Stimulated activated CD8-positive, alpha-beta memory T cell treated with anti-CD3 and anti-CD28 coated beads, Interleukin-7, amount 100 ng/mL, for 48 hours (primary cell): ENCODE measurements at regions not wholly inside any gene's neighbourhood (a gene's known extent, or its start where the extent isn't known, plus 50 kb on each side); places are given as distances from the start of the nearest gene placed in this dataset.
"Not testable (repeated sequence)": the region's sequence is repeated elsewhere in the genome, so short reads cannot be mapped to it uniquely, and the experiment has no call there.

Experiments used
- DNase-seq, 2 donors: peaks; one replicate each; pipeline ENCODE4 v3.0.0-alpha.2; 2020; ENCODE audit warnings: low read depth in 1 of 2; ENCODE audit errors: extremely low read depth in 1 of 2

DNA sequence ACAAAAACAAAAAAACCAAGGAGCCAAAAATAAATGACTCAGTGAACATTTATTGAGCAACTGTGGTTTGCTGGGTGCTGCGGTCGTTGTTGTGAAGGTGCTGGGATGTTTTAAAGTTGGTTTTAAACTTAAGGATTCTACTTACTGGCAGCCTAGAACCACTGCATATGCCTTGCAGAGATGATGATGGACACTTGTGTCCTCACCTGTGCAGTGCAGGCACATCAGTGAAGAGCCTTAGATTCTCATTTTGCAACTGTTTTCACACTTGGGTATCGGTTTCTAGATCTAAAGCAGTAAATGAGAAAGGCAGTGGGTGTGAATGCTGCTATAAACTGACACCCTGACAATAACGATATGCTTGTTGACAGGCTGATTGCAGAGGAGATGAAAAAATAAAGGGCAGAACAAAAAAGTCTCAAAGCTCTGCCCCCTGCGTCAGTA lies 68.8 kb downstream of the UTRN start:
- DNase-seq: no peak

- DNase-seq: no peak
These were observed 74.6 kb downstream of the UTRN start for GRCh38 chr6:144359783-144360182.

DNA sequence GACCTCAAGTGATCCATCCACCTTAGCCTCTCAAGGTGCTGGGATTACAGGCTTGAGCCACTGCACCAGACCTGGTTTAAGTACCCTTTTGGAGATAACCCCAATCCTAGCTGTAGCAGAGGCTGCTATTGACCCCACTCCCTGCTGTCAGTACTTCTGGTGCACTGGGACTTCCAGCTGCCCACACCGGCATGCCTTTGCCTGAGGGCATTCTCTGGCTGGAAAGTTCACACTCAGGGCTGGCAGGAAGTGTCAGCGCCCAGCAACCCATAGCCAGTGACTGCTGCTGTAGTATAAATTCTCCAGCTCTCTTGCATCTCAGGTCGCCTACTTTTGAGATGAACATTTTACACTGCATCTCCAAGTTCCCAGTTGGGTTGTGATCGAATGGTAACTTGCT lies 75.3 kb downstream of the UTRN start:
- DNase-seq: no peak

DNA sequence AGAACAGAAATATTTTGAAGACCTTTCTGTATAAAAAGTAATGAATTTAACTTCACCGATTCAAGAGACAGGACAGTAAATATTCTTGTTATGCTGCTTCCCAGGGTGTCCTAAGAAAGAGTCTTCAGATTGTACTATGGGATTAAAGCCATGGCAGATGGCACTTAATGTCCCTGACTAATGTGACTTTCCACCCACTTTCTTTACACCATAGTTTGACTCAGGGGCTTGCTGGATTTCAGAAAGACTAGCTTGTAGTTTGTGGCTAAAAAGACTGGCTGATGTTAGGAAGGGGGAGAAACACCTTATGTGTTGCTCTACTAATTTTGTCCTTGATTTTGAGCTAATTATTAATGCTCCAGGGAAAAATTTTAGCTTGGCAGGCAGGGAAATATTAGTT lies 75.9 kb downstream of the UTRN start:
- DNase-seq: no peak

- no peak for DNase-seq
These were observed 77.2 kb downstream of the UTRN start for GRCh38 chr6:144362042-144363018.

DNA sequence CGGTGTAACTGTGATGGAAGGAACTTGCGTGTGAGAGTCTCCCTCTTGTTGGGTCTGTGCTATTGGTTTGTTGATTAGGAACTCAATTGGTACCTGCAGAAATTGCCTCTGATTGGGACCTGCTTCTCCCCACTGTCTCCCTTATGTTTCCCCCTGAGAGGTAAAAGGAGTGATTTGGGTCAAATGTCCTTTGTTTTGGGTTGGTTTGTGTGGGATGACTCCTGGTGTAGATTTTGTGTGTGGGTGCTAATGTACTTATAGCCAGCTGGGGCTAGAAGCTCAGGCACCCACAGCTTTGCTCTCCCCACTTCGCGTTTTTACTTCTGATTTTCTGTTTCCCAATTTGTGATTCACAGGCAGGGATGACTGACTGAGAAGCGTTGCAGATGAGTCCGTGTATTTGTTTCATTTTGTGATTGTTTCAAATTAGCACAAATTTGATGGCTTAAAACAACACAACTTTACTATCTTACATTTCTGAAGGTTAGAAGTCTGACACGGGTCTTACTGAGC lies 79.1 kb downstream of the UTRN start:
- no peak for DNase-seq

- DNase-seq: no peak
These were observed 79.6 kb downstream of the UTRN start for GRCh38 chr6:144364782-144365181.

DNA sequence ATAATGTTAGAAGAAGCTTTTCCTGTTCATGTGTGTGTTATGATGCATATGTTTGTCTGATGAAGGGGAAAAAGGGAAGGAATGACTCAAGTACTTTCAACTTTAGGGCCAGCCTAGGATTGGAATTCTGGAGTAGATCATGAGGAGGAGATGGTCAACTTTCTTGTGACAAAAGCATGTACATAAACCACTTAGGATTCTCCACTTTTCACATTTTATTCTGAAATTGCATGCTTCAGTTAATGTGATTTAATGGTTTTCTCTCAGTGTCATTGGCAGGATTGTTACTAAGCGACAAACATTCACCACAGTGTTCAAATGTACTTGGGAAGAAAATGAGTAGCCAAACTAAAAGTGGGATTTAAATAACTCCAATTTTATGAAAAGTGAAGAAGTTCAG lies 80.1 kb downstream of the UTRN start:
- DNase-seq: no peak

GRCh38 chr6:144369696-144370095 lies 84.6 kb downstream of the UTRN start:
- DNase-seq: not testable (repeated sequence)

- DNase-seq: no peak
These were observed 87.0 kb downstream of the UTRN start for GRCh38 chr6:144372116-144372515.

DNA sequence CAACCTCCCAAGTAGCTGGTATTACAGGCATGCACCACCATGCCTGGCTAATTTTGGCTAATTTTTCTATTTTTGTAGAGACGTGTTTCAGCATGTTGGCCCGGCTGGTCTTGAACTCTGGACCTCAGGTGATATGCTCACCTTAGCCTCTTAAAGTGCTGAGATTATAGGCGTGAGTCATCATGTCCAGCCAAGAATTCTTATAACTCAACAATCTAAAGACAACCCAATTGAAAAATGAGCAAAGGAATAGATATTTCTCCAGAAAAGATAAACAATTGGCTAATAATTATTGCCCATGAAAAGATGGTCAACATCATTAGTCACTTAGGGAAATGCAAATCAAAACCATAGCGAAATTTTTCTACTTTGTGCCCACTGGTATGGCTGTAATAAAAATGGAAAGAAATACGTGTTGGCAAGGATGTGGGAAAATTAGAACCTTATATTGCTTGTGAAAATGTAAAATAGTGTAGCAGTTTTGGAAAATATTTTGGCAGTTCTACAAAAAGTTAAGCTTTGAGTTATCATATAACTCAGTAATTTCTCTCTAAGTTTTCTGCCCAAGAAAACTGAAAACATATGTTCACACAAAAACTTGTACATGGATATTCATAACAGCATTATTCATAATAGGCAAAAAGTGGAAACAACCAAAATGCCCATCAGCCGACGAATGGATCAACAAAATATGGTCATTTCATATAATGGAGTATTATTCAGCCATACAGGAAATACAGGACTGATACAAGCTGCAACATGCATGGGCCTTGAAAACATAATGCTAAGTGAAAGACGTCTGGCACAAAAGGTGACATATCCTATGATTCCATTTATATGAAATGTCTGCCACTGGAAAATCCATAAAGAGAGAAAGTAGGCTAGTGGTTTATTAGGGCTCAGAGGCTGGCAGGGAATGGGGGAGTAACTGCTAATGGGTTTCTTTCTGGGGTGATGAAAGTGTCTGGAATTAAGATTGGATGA lies 87.8 kb downstream of the UTRN start:
- DNase-seq: no peak

- not testable (repeated sequence) for DNase-seq
These were observed 89.4 kb downstream of the UTRN start for GRCh38 chr6:144374525-144374924.

- DNase-seq: no peak
These were observed 92.6 kb downstream of the UTRN start for GRCh38 chr6:144377586-144378210.

DNA sequence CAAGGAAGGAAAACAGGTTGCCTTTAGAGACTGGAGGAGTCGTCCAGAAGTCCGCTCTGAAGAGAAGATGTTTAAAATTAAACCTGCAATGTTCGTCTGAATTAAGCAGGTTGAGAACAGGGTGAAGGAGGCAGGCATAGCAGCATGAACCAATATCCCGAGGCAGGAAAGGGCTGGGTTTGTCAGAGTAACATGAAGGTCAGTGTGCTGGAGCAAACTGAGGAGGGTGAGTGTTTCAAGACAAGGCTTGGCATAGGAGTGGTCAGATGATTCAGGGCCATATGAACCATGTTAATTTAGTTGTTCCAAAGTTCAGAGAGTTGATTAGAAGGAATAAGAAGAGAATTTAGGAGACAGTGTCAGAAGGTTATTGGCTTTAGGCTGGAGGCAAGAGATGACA lies 93.3 kb downstream of the UTRN start:
- DNase-seq: no peak

- no peak for DNase-seq
These were observed 94.2 kb downstream of the UTRN start for GRCh38 chr6:144379356-144379755.

DNA sequence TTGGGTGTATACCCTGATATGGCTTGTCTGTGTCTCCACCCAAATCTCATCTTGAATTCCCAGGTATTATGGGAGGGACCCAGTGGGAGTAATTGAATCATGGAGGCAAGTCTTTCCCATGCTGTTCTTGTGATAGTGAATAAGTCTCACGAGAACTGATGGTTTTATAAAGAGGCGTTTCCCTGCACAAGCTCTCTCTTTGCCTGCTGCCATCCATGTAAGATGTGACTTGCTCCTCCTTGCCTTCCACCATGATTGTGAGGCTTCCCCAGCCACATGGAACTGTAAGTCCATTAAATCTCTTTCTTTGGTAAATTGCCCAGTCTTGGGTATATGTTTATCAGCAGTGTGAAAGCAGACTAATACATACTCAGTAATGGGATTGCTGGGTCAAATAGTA lies 96.4 kb downstream of the UTRN start:
- not testable (repeated sequence) for DNase-seq

DNA sequence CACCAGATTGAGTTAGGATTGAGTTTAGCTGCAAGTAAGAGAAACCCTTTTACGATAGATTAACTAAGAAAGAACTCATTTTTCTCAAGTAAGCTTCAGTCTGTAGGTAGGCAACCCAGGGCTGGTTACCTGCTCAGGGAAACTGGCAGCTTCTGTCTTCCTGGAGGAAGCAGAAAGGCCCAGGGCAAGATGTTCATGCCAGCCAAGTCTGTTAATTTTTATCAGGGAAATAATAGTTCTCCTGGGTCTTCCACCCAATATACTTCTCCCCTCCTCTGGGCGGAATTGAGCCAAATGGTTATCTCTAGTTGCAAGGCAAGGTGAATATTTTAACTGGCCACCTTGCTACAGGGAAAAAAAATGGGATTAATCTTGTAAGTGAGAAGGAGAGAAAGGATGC lies 98.2 kb downstream of the UTRN start:
- no peak for DNase-seq

DNA sequence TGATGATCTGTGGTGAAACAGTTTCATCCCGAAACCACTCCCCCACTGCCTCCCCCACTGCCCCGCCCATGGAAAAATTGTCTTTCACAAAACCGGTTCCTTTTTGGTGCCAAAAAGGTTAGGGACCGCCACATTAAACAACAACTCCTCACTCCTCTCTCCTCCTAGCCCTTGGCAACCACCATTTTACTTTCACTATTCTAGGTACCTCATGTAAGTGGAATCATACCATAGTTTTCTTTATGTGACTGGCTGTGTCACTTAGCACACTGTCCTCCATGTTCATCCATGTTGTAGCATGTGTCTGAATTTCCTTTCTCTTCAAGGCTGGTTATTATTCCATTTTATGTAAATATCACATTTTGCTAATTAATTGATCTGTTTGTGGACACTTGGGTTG lies 99.3 kb downstream of the UTRN start:
- no peak for DNase-seq

- DNase-seq: not testable (repeated sequence)
These were observed 104.3 kb downstream of the UTRN start for GRCh38 chr6:144389474-144389873.

- DNase-seq: no peak
These were observed 105.1 kb downstream of the UTRN start for GRCh38 chr6:144390202-144390601.

- DNase-seq: no peak
These were observed 105.8 kb downstream of the UTRN start for GRCh38 chr6:144390886-144391285.
